HG02943 (cell line): ENCODE measurements at regions not wholly inside any gene's neighbourhood (a gene's known extent, or its start where the extent isn't known, plus 50 kb on each side); places are given as distances from the start of the nearest gene placed in this dataset.
"Not testable (repeated sequence)": the region's sequence is repeated elsewhere in the genome, so short reads cannot be mapped to it uniquely, and the experiment has no call there.

Experiments
- ATAC-seq: cut with Tn5 transposase; IDR thresholded peaks from one replicate; pipeline ENCODE4 v1.9.1; 2021; ENCODE audit warnings: mild to moderate bottlenecking, low read depth, moderate library complexity; ENCODE audit not compliant: unreplicated experiment

- no peak for ATAC-seq
These were observed 92.5 kb upstream of the MAMLD1 start for GRCh38 chrX:150270622-150271021.

- ATAC-seq = not testable (repeated sequence)
These were observed 89.4 kb upstream of the MAMLD1 start for GRCh38 chrX:150273575-150274294.

GRCh38 chrX:150282953-150283352 is 80.2 kb upstream of the MAMLD1 start:
- ATAC-seq = no peak

GRCh38 chrX:150291014-150291413 is 72.1 kb upstream of the MAMLD1 start:
- no peak for ATAC-seq

GRCh38 chrX:150293311-150294013 is 69.7 kb upstream of the MAMLD1 start:
- ATAC-seq = no peak

GRCh38 chrX:150298841-150299551 is 64.1 kb upstream of the MAMLD1 start:
- ATAC-seq = no peak

- ATAC-seq = no peak
These were observed 63.5 kb upstream of the MAMLD1 start for GRCh38 chrX:150299579-150299978.

- ATAC-seq = no peak
These were observed 59.6 kb upstream of the MAMLD1 start for GRCh38 chrX:150303386-150304097.

GRCh38 chrX:150306002-150306401 is 57.1 kb upstream of the MAMLD1 start:
- ATAC-seq = no peak

GRCh38 chrX:150308041-150308440 is 55.1 kb upstream of the MAMLD1 start:
- ATAC-seq = no peak

- no peak for ATAC-seq
These were observed 54.5 kb upstream of the MAMLD1 start for GRCh38 chrX:150308532-150309157.

- no peak for ATAC-seq
These were observed 52.7 kb upstream of the MAMLD1 start for GRCh38 chrX:150310417-150310816.

GRCh38 chrX:150310881-150311280 is 52.2 kb upstream of the MAMLD1 start:
- ATAC-seq = no peak

- no peak for ATAC-seq
These were observed 50.2 kb upstream of the MAMLD1 start for GRCh38 chrX:150312931-150313330.
